ENCODE measurements at regions not wholly inside any gene's neighbourhood (a gene's known extent, or its start where the extent isn't known, plus 50 kb on each side); places are given as distances from the start of the nearest gene placed in this dataset.
A peak's percentile ranks its signal among the peaks of the same experiment; 100 is the strongest.

DNA sequence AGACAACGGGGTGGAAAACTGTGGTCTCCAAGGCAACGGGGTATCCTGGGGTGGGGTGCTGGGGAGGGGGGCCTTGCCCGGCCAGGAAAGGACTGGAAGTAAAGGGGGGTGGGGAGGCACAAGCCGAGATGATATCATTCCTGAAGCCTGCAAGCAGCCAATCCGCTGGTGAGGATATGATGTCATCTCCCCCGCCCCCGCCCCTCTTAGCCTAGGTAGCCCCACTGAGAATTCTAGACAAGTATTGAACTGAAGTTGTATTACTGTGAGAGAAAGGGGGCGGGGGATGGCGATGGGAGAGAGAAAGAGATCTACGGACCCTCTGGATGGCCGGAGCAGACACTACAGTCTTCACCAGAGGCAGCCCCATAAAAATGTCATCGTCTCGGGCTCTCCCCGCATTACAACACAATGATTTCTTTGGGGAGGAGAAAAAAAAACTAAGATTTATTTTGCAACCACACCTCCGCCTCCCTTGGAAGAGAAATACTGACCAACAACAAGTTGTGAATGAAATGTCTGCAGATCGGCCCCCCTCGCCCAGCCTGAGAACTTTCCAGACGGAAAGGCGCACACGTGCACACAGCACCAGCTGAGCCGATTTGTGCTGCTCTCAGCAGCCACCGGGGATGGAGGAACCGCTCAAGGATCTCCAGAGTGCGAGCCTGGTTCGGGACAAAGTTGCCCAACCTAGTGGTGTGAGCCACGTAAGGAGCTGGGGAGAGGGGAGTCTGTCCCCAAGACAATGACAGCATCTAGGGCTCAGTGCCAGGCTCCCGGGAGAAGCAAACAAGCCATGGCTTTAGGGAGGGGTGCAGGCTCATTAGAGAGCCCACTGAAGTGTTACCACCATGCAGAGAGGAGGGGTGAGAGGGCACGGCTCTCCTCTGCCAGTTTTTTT is 222.1 kb downstream of the SOX9 start:
- ATAC-seq (peak in 3 of 4 donors; percentile 31 to 73 (median 52)), DNase-seq (peak in 3 of 5 donors; percentile 25 to 59 (median 45))
- H3K4me3 ChIP-seq = peak overlapping the region in 6 of 12 donors; percentile 3 to 33 (median 18)
- WGBS, 4 donors = 48 to 66% (median 60%) methylated on average over 28 of the region's 28 CpGs
- peak overlapping the region in 3 of 12 donors; percentile 10 to 34 (median 16) for H3K27ac ChIP-seq
- H3K27me3 ChIP-seq = peaks cover 0 to 11% (median 0%) of the 10 kb centered on the region in 9 donors
- no peaks in the 10 kb centered on the region for H3K9me3 ChIP-seq
- TF ChIP-seq POLR2A (IDR thresholded peaks at IDR 0.05) = no peak
- TF ChIP-seq, protein P1, sequence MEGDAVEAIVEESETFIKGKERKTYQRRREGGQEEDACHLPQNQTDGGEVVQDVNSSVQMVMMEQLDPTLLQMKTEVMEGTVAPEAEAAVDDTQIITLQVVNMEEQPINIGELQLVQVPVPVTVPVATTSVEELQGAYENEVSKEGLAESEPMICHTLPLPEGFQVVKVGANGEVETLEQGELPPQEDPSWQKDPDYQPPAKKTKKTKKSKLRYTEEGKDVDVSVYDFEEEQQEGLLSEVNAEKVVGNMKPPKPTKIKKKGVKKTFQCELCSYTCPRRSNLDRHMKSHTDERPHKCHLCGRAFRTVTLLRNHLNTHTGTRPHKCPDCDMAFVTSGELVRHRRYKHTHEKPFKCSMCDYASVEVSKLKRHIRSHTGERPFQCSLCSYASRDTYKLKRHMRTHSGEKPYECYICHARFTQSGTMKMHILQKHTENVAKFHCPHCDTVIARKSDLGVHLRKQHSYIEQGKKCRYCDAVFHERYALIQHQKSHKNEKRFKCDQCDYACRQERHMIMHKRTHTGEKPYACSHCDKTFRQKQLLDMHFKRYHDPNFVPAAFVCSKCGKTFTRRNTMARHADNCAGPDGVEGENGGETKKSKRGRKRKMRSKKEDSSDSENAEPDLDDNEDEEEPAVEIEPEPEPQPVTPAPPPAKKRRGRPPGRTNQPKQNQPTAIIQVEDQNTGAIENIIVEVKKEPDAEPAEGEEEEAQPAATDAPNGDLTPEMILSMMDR (IDR thresholded peaks at IDR 0.05) = no peak
- H3K4me1 ChIP-seq = peaks cover 0 to 27% (median 11%) of the 10 kb centered on the region in 12 donors
- H3K36me3 ChIP-seq = no peaks in the 10 kb centered on the region
- intact Hi-C loops (cut with DNase I) = no loop called here

DNA sequence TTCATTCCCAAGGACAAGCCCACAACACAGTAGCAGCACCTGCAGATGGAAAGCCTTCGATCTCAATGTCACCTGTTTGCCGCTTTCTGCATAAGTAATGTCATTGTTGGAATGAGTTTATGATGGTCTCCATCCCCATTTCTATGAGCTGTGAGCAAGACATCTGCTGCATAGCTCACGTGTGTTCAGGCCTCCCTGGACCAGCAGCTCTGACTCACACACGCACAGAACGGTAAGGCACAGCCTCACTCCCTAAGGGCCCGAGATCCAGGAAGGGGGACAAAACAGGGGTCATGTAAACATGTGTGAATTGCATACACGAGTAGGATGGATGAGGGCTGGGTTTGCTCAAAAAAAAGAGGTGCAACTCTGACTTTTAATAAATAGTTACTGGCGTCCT is 223.1 kb downstream of the SOX9 start:
- Histone ChIP-seq H3K9me3 (no peaks in the 10 kb centered on the region), H3K27me3 (peaks cover 0 to 11% (median 0%) of the 10 kb centered on the region in 9 donors), H3K27ac (no peak overlapping the region), H3K4me3 (no peak overlapping the region), H3K4me1 (peaks cover 0 to 19% (median 4%) of the 10 kb centered on the region in 12 donors), H3K36me3 (no peaks in the 10 kb centered on the region)
- no peak for ATAC-seq
- WGBS, 4 donors = 62 to 83% (median 70%) methylated on average over 8 of the region's 8 CpGs
- intact Hi-C loops (cut with DNase I) = no loop called here
- TF ChIP-seq, protein P1 (IDR thresholded peaks at IDR 0.05) = no peak
- no peak for TF ChIP-seq POLR2A (IDR thresholded peaks at IDR 0.05)
- no peak for DNase-seq

DNA sequence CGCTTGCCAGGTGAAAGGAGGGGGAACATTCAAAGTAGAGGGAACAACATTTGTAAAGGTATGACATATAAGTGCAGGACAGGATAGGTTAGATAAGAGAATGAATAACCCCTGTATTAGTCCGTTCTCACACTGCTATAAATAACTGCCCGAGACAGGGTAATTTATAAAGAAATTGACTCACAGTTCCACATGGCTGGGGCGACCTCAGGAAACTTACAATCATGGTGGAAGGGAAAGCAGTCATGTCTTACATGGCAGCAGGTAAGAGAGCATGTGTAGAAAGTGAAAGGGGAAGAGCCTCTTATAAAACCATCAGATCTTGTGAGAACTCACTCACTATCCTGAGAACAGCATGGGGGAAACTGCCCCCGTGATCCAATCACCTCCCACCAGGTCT is 223.8 kb downstream of the SOX9 start:
- Histone ChIP-seq H3K4me1 (peaks cover 0 to 12% (median 2%) of the 10 kb centered on the region in 12 donors), H3K27me3 (peaks cover 0 to 13% (median 0%) of the 10 kb centered on the region in 9 donors), H3K36me3 (no peaks in the 10 kb centered on the region), H3K27ac (no peak overlapping the region), H3K4me3 (no peak overlapping the region), H3K9me3 (no peaks in the 10 kb centered on the region)
- intact Hi-C loops (cut with DNase I) = no loop called here
- WGBS, 4 donors = 60 to 70% (median 67%) methylated on average over 5 of the region's 5 CpGs
- DNase-seq = no peak
- ATAC-seq = no peak
- TF ChIP-seq, protein P1 (IDR thresholded peaks at IDR 0.05) = no peak
- TF ChIP-seq POLR2A (IDR thresholded peaks at IDR 0.05) = no peak

DNA sequence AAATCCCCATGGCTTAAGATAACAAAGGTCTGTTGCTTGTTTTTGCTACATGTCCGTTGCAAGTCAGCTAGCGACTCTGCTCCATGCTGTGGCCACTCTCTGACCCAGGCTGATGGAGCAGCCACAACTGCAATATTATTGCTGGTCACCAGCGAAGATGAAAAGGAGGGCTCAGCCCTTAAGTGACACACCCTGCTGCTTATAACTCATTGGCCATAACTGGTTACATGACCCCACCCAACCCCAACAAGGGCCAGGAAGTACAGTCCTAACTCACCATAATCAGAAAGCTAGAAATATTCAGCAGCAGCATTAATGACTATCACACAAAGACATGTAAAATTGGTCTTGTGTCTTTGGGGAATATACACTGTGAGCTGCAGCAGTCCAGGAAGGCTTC is 224.3 kb downstream of the SOX9 start:
- Histone ChIP-seq H3K9me3 (no peaks in the 10 kb centered on the region), H3K4me1 (peaks cover 0 to 11% (median 1%) of the 10 kb centered on the region in 12 donors), H3K27ac (no peak overlapping the region), H3K27me3 (peaks cover 0 to 13% (median 0%) of the 10 kb centered on the region in 9 donors), H3K36me3 (no peaks in the 10 kb centered on the region), H3K4me3 (no peak overlapping the region)
- DNase-seq (no peak), ATAC-seq (no peak)
- intact Hi-C loops (cut with DNase I) = no loop called here
- no peak for TF ChIP-seq POLR2A (IDR thresholded peaks at IDR 0.05)
- TF ChIP-seq, protein P1 (IDR thresholded peaks at IDR 0.05) = no peak
- 60 to 77% (median 69%) methylated on average over 3 of the region's 3 CpGs for WGBS, 4 donors

All from heart left ventricle (tissue), 16 donors.